NT2/D1 (cell line): ENCODE measurements at regions not wholly inside any gene's neighbourhood (a gene's known extent, or its start where the extent isn't known, plus 50 kb on each side); places are given as distances from the start of the nearest gene placed in this dataset.

ENCODE experiments used
- DNase-seq: peaks from one replicate; pipeline ENCODE4 v3.0.0-alpha.2; 2011; ENCODE audit warnings: low read depth, low spot score
- H3K27me3 ChIP-seq: 2 replicates; pipeline ENCODE4 v1.6.0; 2011; ENCODE audit warnings: mild to moderate bottlenecking; ENCODE audit not compliant: insufficient read length, insufficient read depth
- H3K36me3 ChIP-seq: 2 replicates; pipeline ENCODE4 v1.6.1; 2011; ENCODE audit warnings: mild to moderate bottlenecking, low read length, mixed read lengths; ENCODE audit not compliant: insufficient read depth, insufficient read length
- H3K4me1 ChIP-seq: 2 replicates; pipeline ENCODE4 v1.5.1; 2011; ENCODE audit not compliant: insufficient read depth, insufficient read length
- H3K4me3 ChIP-seq: 2 replicates; pipeline ENCODE4 v1.5.1; 2011; ENCODE audit warnings: low read depth; ENCODE audit not compliant: insufficient read length
- H3K9ac ChIP-seq: 2 replicates; pipeline ENCODE4 v1.6.0; 2011; ENCODE audit warnings: low read depth; ENCODE audit not compliant: insufficient read length
- H3K9me3 ChIP-seq: 2 replicates; pipeline ENCODE4 v1.5.1; 2011; ENCODE audit warnings: mild to moderate bottlenecking, low read length; ENCODE audit not compliant: insufficient read depth
- SUZ12 ChIP-seq: IDR thresholded peaks from 2 replicates; pipeline ENCODE4 v1.6.1; 2011; ENCODE audit not compliant: insufficient read length, insufficient read depth; ENCODE audit errors: extremely low read depth
- YY1 ChIP-seq: IDR thresholded peaks from 2 replicates; pipeline ENCODE4 v1.6.1; 2011; ENCODE audit not compliant: insufficient read length, insufficient read depth
- ZNF274 ChIP-seq: IDR thresholded peaks from 2 replicates; pipeline ENCODE4 v1.6.1; 2011; ENCODE audit warnings: mild to moderate bottlenecking, low read depth, low read length

DNA sequence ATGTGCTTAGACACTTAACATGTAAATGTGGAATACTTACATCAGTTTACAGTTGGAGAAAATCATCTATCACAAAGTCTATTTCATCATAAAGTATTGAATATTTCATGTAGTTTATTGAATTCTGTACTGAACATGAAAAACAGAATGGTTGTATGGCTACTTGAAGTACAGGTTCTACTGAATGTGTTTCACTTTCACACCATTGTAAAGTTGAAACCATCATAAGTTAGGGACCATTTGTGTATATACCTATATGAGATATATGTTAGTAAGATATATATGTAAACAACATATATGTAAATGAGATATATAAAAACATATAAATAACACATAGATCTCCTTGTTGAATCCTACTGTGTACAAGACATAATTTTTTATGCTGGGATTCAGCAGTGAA, 63.0 kb upstream of the TAF11L2 start:
- Histone ChIP-seq H3K36me3 (no peaks in the 10 kb centered on the region), H3K4me1 (peaks cover 2% of the 10 kb centered on the region), H3K9ac (no peak overlapping the region), H3K27me3 (no peaks in the 10 kb centered on the region), H3K9me3 (no peaks in the 10 kb centered on the region), H3K4me3 (no peak overlapping the region)
- no peak for DNase-seq
- no peak for TF ChIP-seq SUZ12
- no peak for TF ChIP-seq ZNF274
- TF ChIP-seq YY1: no peak

DNA sequence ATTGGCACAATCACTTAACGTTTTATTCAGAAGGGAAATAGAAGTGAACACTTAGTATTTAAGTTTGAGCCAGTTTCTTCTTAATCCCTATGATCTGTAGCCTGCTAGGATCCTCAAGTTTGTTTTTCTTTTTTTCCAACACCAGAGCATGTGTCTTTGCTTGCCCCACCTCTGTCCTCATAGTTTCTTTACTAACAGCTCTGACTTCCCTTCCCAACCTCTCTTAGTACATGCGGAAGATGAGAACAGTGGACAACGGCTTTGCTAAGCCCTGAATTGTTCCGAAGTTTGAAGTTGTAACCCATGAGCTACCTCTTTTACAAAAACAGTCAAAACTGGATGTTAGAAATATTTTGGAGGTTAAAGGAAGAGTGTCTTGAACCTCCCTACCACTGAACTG, 61.7 kb upstream of the TAF11L2 start:
- Histone ChIP-seq H3K9me3 (no peaks in the 10 kb centered on the region), H3K9ac (no peak overlapping the region), H3K4me1 (no peaks in the 10 kb centered on the region), H3K4me3 (no peak overlapping the region), H3K36me3 (no peaks in the 10 kb centered on the region), H3K27me3 (no peaks in the 10 kb centered on the region)
- DNase-seq: no peak
- TF ChIP-seq SUZ12: no peak

DNA sequence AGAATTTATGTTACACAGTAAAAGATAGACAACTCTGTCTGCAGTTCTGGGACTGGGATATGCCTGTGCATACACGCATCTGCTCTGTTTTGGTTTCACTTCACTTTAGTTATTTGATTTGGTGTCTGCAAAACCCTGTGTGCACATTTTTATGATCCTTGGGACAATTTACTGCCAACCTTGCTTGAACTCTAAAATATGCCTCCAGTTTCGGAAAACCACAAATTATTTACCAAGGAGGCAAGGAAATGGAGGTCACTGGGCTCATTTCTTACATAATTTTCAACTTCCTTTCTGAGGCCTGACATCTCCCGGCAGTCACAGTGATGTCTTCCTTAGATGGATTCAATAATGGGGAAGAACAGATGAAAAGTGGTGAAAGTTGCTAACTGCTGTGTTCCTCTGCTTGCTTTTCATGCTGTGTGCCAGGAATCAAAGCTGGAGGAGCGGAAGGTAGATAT, 61.2 kb upstream of the TAF11L2 start:
- H3K4me1 ChIP-seq: no peaks in the 10 kb centered on the region
- no peaks in the 10 kb centered on the region for H3K27me3 ChIP-seq
- DNase-seq: no peak
- no peak overlapping the region for H3K4me3 ChIP-seq
- no peak for TF ChIP-seq SUZ12
- TF ChIP-seq ZNF274: no peak
- no peak for TF ChIP-seq YY1
- H3K9ac ChIP-seq: no peak overlapping the region
- H3K9me3 ChIP-seq: no peaks in the 10 kb centered on the region
- H3K36me3 ChIP-seq: no peaks in the 10 kb centered on the region

DNA sequence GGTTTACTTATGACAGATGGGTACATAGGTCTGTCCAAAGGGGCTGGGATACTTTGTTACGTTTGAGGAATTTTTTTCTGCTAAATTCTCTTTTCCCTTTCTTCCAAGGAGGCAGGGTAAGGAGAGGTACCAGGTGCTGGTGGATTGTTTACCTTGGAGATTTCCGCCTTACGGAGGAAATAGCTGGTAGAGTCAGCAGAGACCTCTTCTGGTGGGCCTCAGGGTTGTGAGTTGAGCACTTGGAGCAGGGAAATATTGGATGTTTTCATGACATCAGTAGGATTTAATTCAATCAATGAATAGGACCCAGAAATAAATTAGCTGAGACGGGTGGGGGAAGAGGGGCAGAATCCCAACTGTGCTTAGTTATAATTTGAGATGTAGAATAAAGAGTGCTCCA, 60.0 kb upstream of the TAF11L2 start:
- no peaks in the 10 kb centered on the region for H3K4me1 ChIP-seq
- H3K9ac ChIP-seq: no peak overlapping the region
- no peak for DNase-seq
- H3K4me3 ChIP-seq: no peak overlapping the region
- TF ChIP-seq SUZ12 (no peak), YY1 (no peak), ZNF274 (no peak)
- no peaks in the 10 kb centered on the region for H3K27me3 ChIP-seq
- H3K36me3 ChIP-seq: no peaks in the 10 kb centered on the region
- no peaks in the 10 kb centered on the region for H3K9me3 ChIP-seq

DNA sequence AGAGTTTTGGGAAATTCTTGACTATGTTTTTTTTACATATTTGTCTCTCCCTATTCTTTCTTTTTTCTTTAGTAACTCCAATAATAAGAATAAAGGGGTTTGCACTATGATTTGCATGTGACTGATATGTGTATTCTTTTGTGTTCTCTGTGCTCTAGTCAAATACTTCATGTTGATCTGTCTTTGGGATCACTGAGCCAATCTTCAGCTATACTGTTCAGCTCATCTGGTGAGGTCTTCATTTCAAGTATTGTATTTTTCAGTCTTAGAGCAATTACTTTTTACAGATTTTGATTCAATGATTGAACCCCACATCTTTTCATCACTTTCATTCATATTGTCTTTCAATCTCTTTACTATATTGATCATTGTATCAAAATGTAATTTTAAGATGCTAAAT, 58.1 kb upstream of the TAF11L2 start:
- Histone ChIP-seq H3K4me1 (no peaks in the 10 kb centered on the region), H3K9me3 (no peaks in the 10 kb centered on the region), H3K27me3 (no peaks in the 10 kb centered on the region), H3K9ac (no peak overlapping the region), H3K4me3 (no peak overlapping the region), H3K36me3 (no peaks in the 10 kb centered on the region)
- TF ChIP-seq ZNF274 (no peak), SUZ12 (no peak), YY1 (no peak)
- DNase-seq: no peak

DNA sequence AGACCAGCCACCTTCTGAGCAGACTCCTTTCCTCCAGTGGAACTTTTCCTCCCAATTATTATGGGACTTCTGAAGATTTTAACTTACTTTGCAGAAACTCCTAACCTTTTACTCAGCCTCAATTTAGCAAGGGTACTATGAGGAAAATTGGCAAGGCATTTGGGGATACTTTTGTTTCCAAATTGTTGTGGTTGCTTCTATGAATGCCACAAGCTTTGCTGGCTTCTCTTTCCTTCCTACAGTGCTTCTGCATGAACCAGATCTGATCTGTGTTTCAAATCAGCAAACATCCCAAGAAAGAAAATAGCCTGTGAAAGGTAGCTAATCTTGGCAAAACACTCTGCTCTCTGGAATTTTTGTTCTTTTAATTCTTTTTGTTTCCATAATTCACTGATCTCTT, 57.3 kb upstream of the TAF11L2 start:
- no peak for DNase-seq
- no peaks in the 10 kb centered on the region for H3K4me1 ChIP-seq
- no peak overlapping the region for H3K4me3 ChIP-seq
- no peaks in the 10 kb centered on the region for H3K36me3 ChIP-seq
- no peak overlapping the region for H3K9ac ChIP-seq
- no peaks in the 10 kb centered on the region for H3K27me3 ChIP-seq
- no peaks in the 10 kb centered on the region for H3K9me3 ChIP-seq
- TF ChIP-seq SUZ12 (no peak), YY1 (no peak), ZNF274 (no peak)

DNA sequence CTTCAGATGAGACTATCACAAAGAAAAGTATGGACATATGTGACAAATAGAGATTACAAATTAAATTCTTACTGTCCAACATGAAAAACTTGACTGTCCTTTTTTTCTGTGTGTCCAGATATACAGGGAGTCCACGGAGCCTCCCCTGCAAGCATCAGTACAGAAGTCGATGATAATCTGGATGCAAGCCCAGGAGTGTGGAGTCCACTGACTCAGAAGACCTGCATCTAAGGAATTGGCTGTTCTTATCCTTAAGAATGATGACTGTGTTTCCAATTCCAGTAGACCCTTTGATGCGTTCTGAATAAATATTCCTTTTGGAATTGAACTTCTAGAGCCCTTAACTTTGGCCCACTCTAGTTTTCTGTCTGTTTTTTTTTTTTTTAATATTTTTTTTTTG, 56.7 kb upstream of the TAF11L2 start:
- no peak overlapping the region for H3K9ac ChIP-seq
- no peak overlapping the region for H3K4me3 ChIP-seq
- H3K27me3 ChIP-seq: no peaks in the 10 kb centered on the region
- TF ChIP-seq ZNF274 (no peak), YY1 (no peak), SUZ12 (no peak)
- no peaks in the 10 kb centered on the region for H3K9me3 ChIP-seq
- no peak for DNase-seq
- no peaks in the 10 kb centered on the region for H3K4me1 ChIP-seq
- H3K36me3 ChIP-seq: no peaks in the 10 kb centered on the region
